ENCODE measurements at regions not wholly inside any gene's neighbourhood (a gene's known extent, or its start where the extent isn't known, plus 50 kb on each side); places are given as distances from the start of the nearest gene placed in this dataset.

DNA sequence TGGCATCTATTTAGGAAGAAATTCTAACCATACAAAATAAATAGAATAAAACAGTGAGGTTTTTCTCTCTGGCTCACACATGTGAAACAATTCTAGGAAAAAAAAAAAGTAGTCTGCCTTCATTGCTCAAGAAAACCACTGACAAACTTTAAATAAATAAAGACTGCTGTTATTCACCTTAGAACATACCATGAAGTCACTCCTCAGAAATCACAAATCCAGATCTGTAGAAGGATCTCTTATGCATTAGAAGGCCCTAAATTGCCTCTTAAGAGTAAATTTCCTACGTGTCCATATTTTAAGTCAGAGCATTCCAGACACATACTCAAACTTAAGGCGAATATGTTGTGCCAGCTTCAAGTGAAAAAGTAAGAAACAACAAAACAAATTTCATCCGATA, 217.3 kb downstream of the ZIC4 start:
- intact Hi-C loops (cut with micrococcal nuclease; ENCODE audit: unreplicated experiment), result no loop called here
- H3K4me2 ChIP-seq (ENCODE audit: low read length), result no peak overlapping the region
- no peak overlapping the region for H3K27ac ChIP-seq (ENCODE audit: low read depth, low read length, poor library complexity, severe bottlenecking)
- TF ChIP-seq, protein P1, sequence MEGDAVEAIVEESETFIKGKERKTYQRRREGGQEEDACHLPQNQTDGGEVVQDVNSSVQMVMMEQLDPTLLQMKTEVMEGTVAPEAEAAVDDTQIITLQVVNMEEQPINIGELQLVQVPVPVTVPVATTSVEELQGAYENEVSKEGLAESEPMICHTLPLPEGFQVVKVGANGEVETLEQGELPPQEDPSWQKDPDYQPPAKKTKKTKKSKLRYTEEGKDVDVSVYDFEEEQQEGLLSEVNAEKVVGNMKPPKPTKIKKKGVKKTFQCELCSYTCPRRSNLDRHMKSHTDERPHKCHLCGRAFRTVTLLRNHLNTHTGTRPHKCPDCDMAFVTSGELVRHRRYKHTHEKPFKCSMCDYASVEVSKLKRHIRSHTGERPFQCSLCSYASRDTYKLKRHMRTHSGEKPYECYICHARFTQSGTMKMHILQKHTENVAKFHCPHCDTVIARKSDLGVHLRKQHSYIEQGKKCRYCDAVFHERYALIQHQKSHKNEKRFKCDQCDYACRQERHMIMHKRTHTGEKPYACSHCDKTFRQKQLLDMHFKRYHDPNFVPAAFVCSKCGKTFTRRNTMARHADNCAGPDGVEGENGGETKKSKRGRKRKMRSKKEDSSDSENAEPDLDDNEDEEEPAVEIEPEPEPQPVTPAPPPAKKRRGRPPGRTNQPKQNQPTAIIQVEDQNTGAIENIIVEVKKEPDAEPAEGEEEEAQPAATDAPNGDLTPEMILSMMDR (conservative IDR thresholded peaks at IDR 0.05; ENCODE audit: low read length), result no peak
- no peak for TF ChIP-seq EZH2phosphoT487 (IDR thresholded peaks at IDR 0.05; ENCODE audit: borderline replicate concordance, low read depth, low read length)
- no peak overlapping the region for H2AFZ ChIP-seq (ENCODE audit: low read length)
- ChIA-PET CTCF (ENCODE audit: unreplicated experiment) (no interaction called here), POLR2A (no interaction called here)
- H4K20me1 ChIP-seq (ENCODE audit: insufficient read depth, low read length), result no peaks in the 10 kb centered on the region
- BruUV-seq (replicated peaks), result no TSS peak
- H3K4me1 ChIP-seq (ENCODE audit: insufficient read depth, low read length, poor library complexity, severe bottlenecking), result no peaks in the 10 kb centered on the region
- no peaks in the 10 kb centered on the region for H3K9me3 ChIP-seq (ENCODE audit: low read length)
- no peaks in the 10 kb centered on the region for H3K9me2 ChIP-seq (ENCODE audit: insufficient read depth, low read length)
- H3K79me2 ChIP-seq (ENCODE audit: insufficient read depth, low read depth, low read length), result no peaks in the 10 kb centered on the region
- DNase-seq (ENCODE audit: low spot score), result no peak
- no peak overlapping the region for H3K4me3 ChIP-seq (ENCODE audit: low read depth, low read length, poor library complexity, severe bottlenecking)
- no peaks in the 10 kb centered on the region for H3K36me3 ChIP-seq (ENCODE audit: insufficient read depth, low read length)

DNA sequence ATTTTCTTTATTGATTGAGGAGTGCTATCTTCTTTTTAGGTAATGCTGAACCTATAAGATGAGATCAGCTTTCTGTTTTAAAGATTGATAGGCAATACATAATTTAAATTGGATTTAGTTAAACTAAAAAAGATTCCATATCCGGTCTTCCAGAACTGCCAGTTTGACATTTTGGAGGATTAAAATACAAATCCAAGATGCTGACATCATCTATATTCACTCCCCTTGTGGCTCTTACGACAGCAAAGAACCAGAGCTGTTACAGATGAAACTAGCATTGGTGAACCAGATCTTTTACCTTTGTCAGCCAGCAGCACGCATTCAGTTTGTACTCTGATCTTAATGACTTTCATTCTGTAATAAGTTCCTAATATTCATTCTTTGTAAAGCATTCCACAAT, 218.7 kb downstream of the ZIC4 start:
- no TSS peak for BruUV-seq (replicated peaks)
- CTCF ChIA-PET (ENCODE audit: unreplicated experiment), result no interaction called here
- H3K4me2 ChIP-seq (ENCODE audit: low read length), result no peak overlapping the region

DNA sequence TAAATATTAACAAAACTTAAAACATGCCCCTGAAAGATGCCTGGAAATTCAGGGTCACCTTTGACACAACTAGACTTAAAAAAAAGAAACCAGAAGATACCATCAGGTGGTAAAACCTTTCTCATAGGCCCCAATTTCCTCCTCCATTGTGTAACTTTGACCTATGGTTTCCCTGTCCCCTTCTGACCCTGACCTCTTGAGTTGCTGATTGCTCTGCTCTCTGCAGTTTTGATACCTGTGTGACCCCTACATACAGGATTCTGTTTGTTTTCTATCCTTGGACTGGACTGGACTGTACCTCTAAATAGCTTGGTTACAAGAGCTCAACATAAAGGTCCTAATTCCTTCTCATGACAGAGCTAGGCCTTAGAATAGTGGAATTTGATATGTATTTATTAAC, 220.6 kb downstream of the ZIC4 start:
- H2AFZ ChIP-seq (ENCODE audit: low read length), result no peak overlapping the region
- intact Hi-C loops (cut with micrococcal nuclease; ENCODE audit: unreplicated experiment), result no loop called here
- H4K20me1 ChIP-seq (ENCODE audit: insufficient read depth, low read length), result no peaks in the 10 kb centered on the region
- no peak for DNase-seq (ENCODE audit: low spot score)
- no peak overlapping the region for H3K27ac ChIP-seq (ENCODE audit: low read depth, low read length, poor library complexity, severe bottlenecking)
- TF ChIP-seq, protein P1 (conservative IDR thresholded peaks at IDR 0.05; ENCODE audit: low read length), result no peak
- TF ChIP-seq EZH2phosphoT487 (IDR thresholded peaks at IDR 0.05; ENCODE audit: borderline replicate concordance, low read depth, low read length), result no peak
- BruUV-seq (replicated peaks), result no TSS peak
- no peaks in the 10 kb centered on the region for H3K9me3 ChIP-seq (ENCODE audit: low read length)
- ChIA-PET CTCF (ENCODE audit: unreplicated experiment) (no interaction called here), POLR2A (no interaction called here)
- no peaks in the 10 kb centered on the region for H3K79me2 ChIP-seq (ENCODE audit: insufficient read depth, low read depth, low read length)
- H3K9me2 ChIP-seq (ENCODE audit: insufficient read depth, low read length), result no peaks in the 10 kb centered on the region
- H3K36me3 ChIP-seq (ENCODE audit: insufficient read depth, low read length), result no peaks in the 10 kb centered on the region
- no peak overlapping the region for H3K4me3 ChIP-seq (ENCODE audit: low read depth, low read length, poor library complexity, severe bottlenecking)
- H3K4me2 ChIP-seq (ENCODE audit: low read length), result no peak overlapping the region
- no peaks in the 10 kb centered on the region for H3K4me1 ChIP-seq (ENCODE audit: insufficient read depth, low read length, poor library complexity, severe bottlenecking)

More for the DNA sequence above, 218.7 kb downstream of the ZIC4 start:
- H2AFZ ChIP-seq (ENCODE audit: low read length), result no peak overlapping the region
- no peaks in the 10 kb centered on the region for H3K9me2 ChIP-seq (ENCODE audit: insufficient read depth, low read length)
- no peak for DNase-seq (ENCODE audit: low spot score)
- intact Hi-C loops (cut with micrococcal nuclease; ENCODE audit: unreplicated experiment), result no loop called here
- H3K4me1 ChIP-seq (ENCODE audit: insufficient read depth, low read length, poor library complexity, severe bottlenecking), result no peaks in the 10 kb centered on the region
- POLR2A ChIA-PET, result interaction anchor here (0.6 kb wide), 1 partner anchor 445 kb away, joined by 3 read pairs; no protein-coding TSS in a partner anchor
- H4K20me1 ChIP-seq (ENCODE audit: insufficient read depth, low read length), result no peaks in the 10 kb centered on the region
- no peak overlapping the region for H3K4me3 ChIP-seq (ENCODE audit: low read depth, low read length, poor library complexity, severe bottlenecking)
- TF ChIP-seq, protein P1 (conservative IDR thresholded peaks at IDR 0.05; ENCODE audit: low read length), result no peak
- no peak for TF ChIP-seq EZH2phosphoT487 (IDR thresholded peaks at IDR 0.05; ENCODE audit: borderline replicate concordance, low read depth, low read length)
- no peaks in the 10 kb centered on the region for H3K9me3 ChIP-seq (ENCODE audit: low read length)
- H3K27ac ChIP-seq (ENCODE audit: low read depth, low read length, poor library complexity, severe bottlenecking), result no peak overlapping the region
- no peaks in the 10 kb centered on the region for H3K79me2 ChIP-seq (ENCODE audit: insufficient read depth, low read depth, low read length)
- H3K36me3 ChIP-seq (ENCODE audit: insufficient read depth, low read length), result no peaks in the 10 kb centered on the region

Data from OCI-LY7 (cell line).